ENCODE measurements at regions not wholly inside any gene's neighbourhood (a gene's known extent, or its start where the extent isn't known, plus 50 kb on each side); places are given as distances from the start of the nearest gene placed in this dataset.

GRCh38 chr5:120738568-120738967, 274.5 kb downstream of the PRR16 start:
- no peak for DNase-seq

- no peak for DNase-seq
These were observed 276.9 kb downstream of the PRR16 start for GRCh38 chr5:120740989-120741388.

GRCh38 chr5:120748474-120748873, 284.4 kb downstream of the PRR16 start:
- DNase-seq, result no peak

- DNase-seq, result no peak
These were observed 285.6 kb downstream of the PRR16 start for GRCh38 chr5:120749737-120750136.

GRCh38 chr5:120759587-120759986, 295.5 kb downstream of the PRR16 start:
- DNase-seq, result no peak

- DNase-seq, result no peak
These were observed 297.9 kb downstream of the PRR16 start for GRCh38 chr5:120761986-120762385.

- no peak for DNase-seq
These were observed 301.1 kb downstream of the PRR16 start for GRCh38 chr5:120765189-120765588.

- DNase-seq, result no peak
These were observed 303.2 kb downstream of the PRR16 start for GRCh38 chr5:120767178-120767820.

- no peak for DNase-seq
These were observed 305.3 kb downstream of the PRR16 start for GRCh38 chr5:120769312-120769872.

GRCh38 chr5:120771202-120771601, 307.1 kb downstream of the PRR16 start:
- no peak for DNase-seq

GRCh38 chr5:120778491-120779484, 314.7 kb downstream of the PRR16 start:
- DNase-seq, result no peak

- no peak for DNase-seq
These were observed 315.6 kb downstream of the PRR16 start for GRCh38 chr5:120779674-120780073.

GRCh38 chr5:120788481-120788880, 324.4 kb downstream of the PRR16 start:
- DNase-seq, result no peak

- DNase-seq, result no peak
These were observed 325.8 kb downstream of the PRR16 start for GRCh38 chr5:120789918-120790317.

- DNase-seq, result no peak
These were observed 326.2 kb downstream of the PRR16 start for GRCh38 chr5:120790339-120790738.

- no peak for DNase-seq
These were observed 328.4 kb downstream of the PRR16 start for GRCh38 chr5:120792477-120792876.

GRCh38 chr5:120794121-120794520, 330.0 kb downstream of the PRR16 start:
- DNase-seq, result no peak

- DNase-seq, result no peak
These were observed 339.2 kb downstream of the PRR16 start for GRCh38 chr5:120803282-120803681.

- DNase-seq, result no peak
These were observed 341.0 kb downstream of the PRR16 start for GRCh38 chr5:120805131-120805530.

GRCh38 chr5:120806202-120806601, 342.1 kb downstream of the PRR16 start:
- DNase-seq, result no peak

- no peak for DNase-seq
These were observed 344.0 kb downstream of the PRR16 start for GRCh38 chr5:120808135-120808534.

GRCh38 chr5:120808606-120809005, 344.5 kb downstream of the PRR16 start:
- no peak for DNase-seq

- DNase-seq, result no peak
These were observed 349.5 kb downstream of the PRR16 start for GRCh38 chr5:120813551-120813950.
